Neuron (in vitro differentiated cells): ENCODE measurements at regions not wholly inside any gene's neighbourhood (a gene's known extent, or its start where the extent isn't known, plus 50 kb on each side); places are given as distances from the start of the nearest gene placed in this dataset.
A peak's percentile ranks its signal among the peaks of the same experiment; 100 is the strongest.
"Not testable (repeated sequence)": the region's sequence is repeated elsewhere in the genome, so short reads cannot be mapped to it uniquely, and the experiment has no call there.

Experiments
- H2AFZ ChIP-seq: one replicate; pipeline ENCODE4 v1.6.1; 2013; ENCODE audit warnings: low read depth, mild to moderate bottlenecking, inconsistent platforms, low read length, moderate library complexity
- H3K27me3 ChIP-seq: one replicate; pipeline ENCODE4 v1.6.1; 2013; ENCODE audit warnings: low read length; ENCODE audit not compliant: insufficient read depth
- H3K36me3 ChIP-seq: one replicate; pipeline ENCODE4 v1.6.1; 2013; ENCODE audit warnings: low read length; ENCODE audit not compliant: insufficient read depth
- H3K4me1 ChIP-seq: one replicate; pipeline ENCODE4 v1.6.1; 2013; ENCODE audit warnings: low read length; ENCODE audit not compliant: insufficient read depth
- H3K4me3 ChIP-seq: 2 replicates; pipeline ENCODE4 v1.5.1; 2013; ENCODE audit warnings: mild to moderate bottlenecking, low read length, moderate library complexity
- H3K9me3 ChIP-seq: one replicate; pipeline ENCODE4 v1.6.1; 2013; ENCODE audit warnings: low read length

GRCh38 chr1:81288689-81289088 lies 512.0 kb upstream of the ADGRL2 start:
- Histone ChIP-seq H3K4me3 (no peak overlapping the region), H3K36me3 (no peaks in the 10 kb centered on the region), H3K9me3 (no peaks in the 10 kb centered on the region), H3K4me1 (no peaks in the 10 kb centered on the region), H2AFZ (no peak overlapping the region), H3K27me3 (no peaks in the 10 kb centered on the region)

GRCh38 chr1:81287411-81288080 lies 513.2 kb upstream of the ADGRL2 start:
- no peaks in the 10 kb centered on the region for H3K36me3 ChIP-seq
- H3K27me3 ChIP-seq = no peaks in the 10 kb centered on the region
- no peak overlapping the region for H3K4me3 ChIP-seq
- no peaks in the 10 kb centered on the region for H3K9me3 ChIP-seq
- no peaks in the 10 kb centered on the region for H3K4me1 ChIP-seq
- H2AFZ ChIP-seq = no peak overlapping the region

- no peak overlapping the region for H2AFZ ChIP-seq
- no peak overlapping the region for H3K4me3 ChIP-seq
- H3K36me3 ChIP-seq = no peaks in the 10 kb centered on the region
- no peaks in the 10 kb centered on the region for H3K27me3 ChIP-seq
- no peaks in the 10 kb centered on the region for H3K9me3 ChIP-seq
- peaks cover 19% of the 10 kb centered on the region for H3K4me1 ChIP-seq
Observed at GRCh38 chr1:81270051-81270450, 530.7 kb upstream of the ADGRL2 start.

- Histone ChIP-seq H3K36me3 (no peaks in the 10 kb centered on the region), H3K4me3 (no peak overlapping the region), H2AFZ (no peak overlapping the region), H3K27me3 (no peaks in the 10 kb centered on the region), H3K9me3 (no peaks in the 10 kb centered on the region), H3K4me1 (peaks cover 21% of the 10 kb centered on the region)
Observed at GRCh38 chr1:81264976-81265375, 535.8 kb upstream of the ADGRL2 start.

GRCh38 chr1:81259625-81260411 lies 540.9 kb upstream of the ADGRL2 start:
- no peaks in the 10 kb centered on the region for H3K9me3 ChIP-seq
- no peaks in the 10 kb centered on the region for H3K36me3 ChIP-seq
- H3K27me3 ChIP-seq = no peaks in the 10 kb centered on the region
- H3K4me3 ChIP-seq = no peak overlapping the region
- H2AFZ ChIP-seq = no peak overlapping the region
- peaks cover 4% of the 10 kb centered on the region for H3K4me1 ChIP-seq

GRCh38 chr1:81254560-81254959 lies 546.2 kb upstream of the ADGRL2 start:
- no peaks in the 10 kb centered on the region for H3K27me3 ChIP-seq
- H3K4me1 ChIP-seq = no peaks in the 10 kb centered on the region
- no peaks in the 10 kb centered on the region for H3K36me3 ChIP-seq
- no peak overlapping the region for H3K4me3 ChIP-seq
- no peak overlapping the region for H2AFZ ChIP-seq
- no peaks in the 10 kb centered on the region for H3K9me3 ChIP-seq

- no peak overlapping the region for H3K4me3 ChIP-seq
- no peak overlapping the region for H2AFZ ChIP-seq
- no peaks in the 10 kb centered on the region for H3K9me3 ChIP-seq
- no peaks in the 10 kb centered on the region for H3K36me3 ChIP-seq
- H3K27me3 ChIP-seq = no peaks in the 10 kb centered on the region
- no peaks in the 10 kb centered on the region for H3K4me1 ChIP-seq
Observed at GRCh38 chr1:81254068-81254467, 546.7 kb upstream of the ADGRL2 start.

- Histone ChIP-seq H2AFZ (no peak overlapping the region), H3K4me3 (no peak overlapping the region), H3K4me1 (no peaks in the 10 kb centered on the region), H3K9me3 (no peaks in the 10 kb centered on the region), H3K36me3 (no peaks in the 10 kb centered on the region), H3K27me3 (no peaks in the 10 kb centered on the region)
Observed at GRCh38 chr1:81252471-81253151, 548.1 kb upstream of the ADGRL2 start.

- not testable (repeated sequence) for H2AFZ ChIP-seq, H3K4me1 ChIP-seq, H3K36me3 ChIP-seq, H3K27me3 ChIP-seq, H3K4me3 ChIP-seq, H3K9me3 ChIP-seq
Observed at GRCh38 chr1:81250825-81251224, 549.9 kb upstream of the ADGRL2 start.

- not testable (repeated sequence) for H2AFZ ChIP-seq, H3K9me3 ChIP-seq, H3K36me3 ChIP-seq, H3K4me1 ChIP-seq, H3K27me3 ChIP-seq, H3K4me3 ChIP-seq
Observed at GRCh38 chr1:81245084-81245715, 555.5 kb upstream of the ADGRL2 start.

- H3K4me1 ChIP-seq, H3K27me3 ChIP-seq, H3K9me3 ChIP-seq, H2AFZ ChIP-seq, H3K4me3 ChIP-seq, H3K36me3 ChIP-seq: not testable (repeated sequence)
Observed at GRCh38 chr1:81244612-81245011, 556.1 kb upstream of the ADGRL2 start.

GRCh38 chr1:81242103-81242502 lies 558.6 kb upstream of the ADGRL2 start:
- no peak overlapping the region for H3K4me3 ChIP-seq
- no peaks in the 10 kb centered on the region for H3K27me3 ChIP-seq
- H3K9me3 ChIP-seq = no peaks in the 10 kb centered on the region
- no peak overlapping the region for H2AFZ ChIP-seq
- peaks cover 22% of the 10 kb centered on the region for H3K4me1 ChIP-seq
- no peaks in the 10 kb centered on the region for H3K36me3 ChIP-seq

GRCh38 chr1:81238129-81238528 lies 562.6 kb upstream of the ADGRL2 start:
- Histone ChIP-seq H3K4me3 (no peak overlapping the region), H3K27me3 (no peaks in the 10 kb centered on the region), H2AFZ (peak overlapping the region; percentile 56), H3K9me3 (no peaks in the 10 kb centered on the region), H3K36me3 (no peaks in the 10 kb centered on the region), H3K4me1 (peaks cover 29% of the 10 kb centered on the region)
